Activated CD4-positive, alpha-beta T cell treated with anti-CD3 and anti-CD28 coated beads for 1 hour (primary cell): ENCODE measurements at regions not wholly inside any gene's neighbourhood (a gene's known extent, or its start where the extent isn't known, plus 50 kb on each side); places are given as distances from the start of the nearest gene placed in this dataset.

Experiments used
- DNase-seq: peaks from one replicate; pipeline ENCODE4 v3.0.0-alpha.2; 2020

- no peak for DNase-seq
Measured at GRCh38 chr11:127531167-127531566, 530.6 kb upstream of the KIRREL3 start.

GRCh38 chr11:127528297-127528696 lies 527.7 kb upstream of the KIRREL3 start:
- DNase-seq, result no peak

GRCh38 chr11:127524618-127525017 lies 524.0 kb upstream of the KIRREL3 start:
- DNase-seq, result no peak

- no peak for DNase-seq
Measured at GRCh38 chr11:127521413-127521812, 520.8 kb upstream of the KIRREL3 start.

- DNase-seq, result no peak
Measured at GRCh38 chr11:127507851-127508250, 507.3 kb upstream of the KIRREL3 start.

- DNase-seq, result no peak
Measured at GRCh38 chr11:127506647-127507046, 506.1 kb upstream of the KIRREL3 start.

GRCh38 chr11:127506126-127506525 lies 505.6 kb upstream of the KIRREL3 start:
- no peak for DNase-seq

GRCh38 chr11:127496165-127496564 lies 495.6 kb upstream of the KIRREL3 start:
- DNase-seq, result no peak

GRCh38 chr11:127493330-127494022 lies 492.9 kb upstream of the KIRREL3 start:
- no peak for DNase-seq

GRCh38 chr11:127492029-127492428 lies 491.5 kb upstream of the KIRREL3 start:
- no peak for DNase-seq

GRCh38 chr11:127491589-127491988 lies 491.0 kb upstream of the KIRREL3 start:
- no peak for DNase-seq

- no peak for DNase-seq
Measured at GRCh38 chr11:127490896-127491295, 490.3 kb upstream of the KIRREL3 start.

- no peak for DNase-seq
Measured at GRCh38 chr11:127485541-127485940, 485.0 kb upstream of the KIRREL3 start.

GRCh38 chr11:127481391-127481790 lies 480.8 kb upstream of the KIRREL3 start:
- DNase-seq, result no peak

- no peak for DNase-seq
Measured at GRCh38 chr11:127478826-127479225, 478.3 kb upstream of the KIRREL3 start.

- DNase-seq, result no peak
Measured at GRCh38 chr11:127474766-127475165, 474.2 kb upstream of the KIRREL3 start.

GRCh38 chr11:127472505-127472904 lies 471.9 kb upstream of the KIRREL3 start:
- DNase-seq, result no peak

GRCh38 chr11:127471662-127472061 lies 471.1 kb upstream of the KIRREL3 start:
- DNase-seq, result no peak

GRCh38 chr11:127470306-127470884 lies 469.8 kb upstream of the KIRREL3 start:
- no peak for DNase-seq

GRCh38 chr11:127464325-127464724 lies 463.8 kb upstream of the KIRREL3 start:
- no peak for DNase-seq

- DNase-seq, result no peak
Measured at GRCh38 chr11:127462065-127462344, 461.4 kb upstream of the KIRREL3 start.

- DNase-seq, result no peak
Measured at GRCh38 chr11:127461241-127462064, 460.9 kb upstream of the KIRREL3 start.

GRCh38 chr11:127458561-127458960 lies 458.0 kb upstream of the KIRREL3 start:
- no peak for DNase-seq

GRCh38 chr11:127454856-127455255 lies 454.3 kb upstream of the KIRREL3 start:
- no peak for DNase-seq
